ENCODE measurements at regions not wholly inside any gene's neighbourhood (a gene's known extent, or its start where the extent isn't known, plus 50 kb on each side); places are given as distances from the start of the nearest gene placed in this dataset.

- H3K4me3 ChIP-seq (ENCODE audit: low read depth, low read length), result no peak overlapping the region
- no peak for DNase-seq
- TF ChIP-seq CTCF (IDR thresholded peaks at IDR 0.05; ENCODE audit: low read depth, low read length), result no peak
- H3K9me3 ChIP-seq (ENCODE audit: severe bottlenecking), result no peaks in the 10 kb centered on the region
- H3K27me3 ChIP-seq (ENCODE audit: insufficient read depth, low read depth, severe bottlenecking), result peaks cover 3% of the 10 kb centered on the region
- H3K27ac ChIP-seq, result no peak overlapping the region
- no peaks in the 10 kb centered on the region for H3K36me3 ChIP-seq
Measured at GRCh38 chr13:107258599-107259187, 690.8 kb upstream of the ARGLU1 start.

GRCh38 chr13:107254392-107254791, 686.5 kb upstream of the ARGLU1 start:
- H3K4me3 ChIP-seq (ENCODE audit: low read depth, low read length), result no peak overlapping the region
- no peak overlapping the region for H3K27ac ChIP-seq
- DNase-seq, result no peak

GRCh38 chr13:107252428-107252827, 684.5 kb upstream of the ARGLU1 start:
- no peaks in the 10 kb centered on the region for H3K36me3 ChIP-seq
- H3K4me3 ChIP-seq (ENCODE audit: low read depth, low read length), result no peak overlapping the region
- no peak overlapping the region for H3K27ac ChIP-seq
- no peak for TF ChIP-seq CTCF (IDR thresholded peaks at IDR 0.05; ENCODE audit: low read depth, low read length)
- H3K9me3 ChIP-seq (ENCODE audit: severe bottlenecking), result no peaks in the 10 kb centered on the region
- H3K27me3 ChIP-seq (ENCODE audit: insufficient read depth, low read depth, severe bottlenecking), result no peaks in the 10 kb centered on the region
- no peak for DNase-seq

More at GRCh38 chr13:107254392-107254791, 686.5 kb upstream of the ARGLU1 start:
- no peak for TF ChIP-seq CTCF (IDR thresholded peaks at IDR 0.05; ENCODE audit: low read depth, low read length)
- Histone ChIP-seq H3K36me3 (no peaks in the 10 kb centered on the region), H3K9me3 (ENCODE audit: severe bottlenecking) (no peaks in the 10 kb centered on the region), H3K27me3 (ENCODE audit: insufficient read depth, low read depth, severe bottlenecking) (peaks cover 3% of the 10 kb centered on the region)

- DNase-seq, result no peak
- no peaks in the 10 kb centered on the region for H3K9me3 ChIP-seq (ENCODE audit: severe bottlenecking)
- no peak overlapping the region for H3K27ac ChIP-seq
- TF ChIP-seq CTCF (IDR thresholded peaks at IDR 0.05; ENCODE audit: low read depth, low read length), result no peak
- no peak overlapping the region for H3K4me3 ChIP-seq (ENCODE audit: low read depth, low read length)
- no peaks in the 10 kb centered on the region for H3K27me3 ChIP-seq (ENCODE audit: insufficient read depth, low read depth, severe bottlenecking)
- H3K36me3 ChIP-seq, result no peaks in the 10 kb centered on the region
Measured at GRCh38 chr13:107252021-107252420, 684.1 kb upstream of the ARGLU1 start.

- H3K9me3 ChIP-seq (ENCODE audit: severe bottlenecking), result no peaks in the 10 kb centered on the region
- no peak for DNase-seq
- H3K36me3 ChIP-seq, result no peaks in the 10 kb centered on the region
Measured at GRCh38 chr13:107251341-107251740, 683.4 kb upstream of the ARGLU1 start.

More at GRCh38 chr13:107251341-107251740, 683.4 kb upstream of the ARGLU1 start:
- TF ChIP-seq CTCF (IDR thresholded peaks at IDR 0.05; ENCODE audit: low read depth, low read length), result no peak
- Histone ChIP-seq H3K27ac (no peak overlapping the region), H3K27me3 (ENCODE audit: insufficient read depth, low read depth, severe bottlenecking) (no peaks in the 10 kb centered on the region), H3K4me3 (ENCODE audit: low read depth, low read length) (no peak overlapping the region)

All from WERI-Rb-1 (cell line).